Lower lobe of right lung (tissue), 2 donors: ENCODE measurements at regions not wholly inside any gene's neighbourhood (a gene's known extent, or its start where the extent isn't known, plus 50 kb on each side); places are given as distances from the start of the nearest gene placed in this dataset.

Source experiments
- ATAC-seq, 2 donors: fragments of 200-7000 bp; cut with Tn5 transposase; one replicate each; pipeline ENCODE4 v1.9.1; 2020 to 2022; ENCODE audit warnings: mild to moderate bottlenecking in 2 of 2, moderate library complexity in 2 of 2
- DNase-seq: peaks from one replicate; pipeline ENCODE4 v3.0.0-alpha.2; 2020
- H3K27ac ChIP-seq: fragments of 200-600 bp; one replicate; pipeline ENCODE4 v1.8.0; 2022
- H3K27me3 ChIP-seq: fragments of 200-600 bp; one replicate; pipeline ENCODE4 v1.8.0; 2022; ENCODE audit warnings: low read depth
- H3K36me3 ChIP-seq: fragments of 200-600 bp; one replicate; pipeline ENCODE4 v1.8.0; 2022; ENCODE audit warnings: mild to moderate bottlenecking
- H3K4me1 ChIP-seq: fragments of 200-600 bp; one replicate; pipeline ENCODE4 v1.8.0; 2022
- H3K4me3 ChIP-seq: fragments of 200-600 bp; one replicate; pipeline ENCODE4 v1.8.0; 2022; ENCODE audit warnings: mild to moderate bottlenecking
- H3K9me3 ChIP-seq: fragments of 200-600 bp; one replicate; pipeline ENCODE4 v1.8.0; 2022
- CTCF ChIP-seq: fragments of 200-600 bp; IDR thresholded peaks from one replicate; pipeline ENCODE4 v1.8.0; 2022; ENCODE audit warnings: antibody characterized with exemption, mild to moderate bottlenecking
- intact Hi-C: fragments of 100-400 bp; cut with DNase I; formaldehyde crosslinking; loops from one replicate; pipeline ENCODE4 v1.11.0; 2022
- donor health status: DM: no; HTN: yes; CAD: no; lungs with severe emphysema.

- no peak overlapping the region for H3K27ac ChIP-seq
- no peaks in the 10 kb centered on the region for H3K36me3 ChIP-seq
- DNase-seq (no peak), ATAC-seq (no peak)
- no peak for TF ChIP-seq CTCF
- peaks cover 5% of the 10 kb centered on the region for H3K27me3 ChIP-seq
- intact Hi-C loops = no loop called here
- no peaks in the 10 kb centered on the region for H3K4me1 ChIP-seq
- H3K4me3 ChIP-seq = no peak overlapping the region
- no peaks in the 10 kb centered on the region for H3K9me3 ChIP-seq
Measured at GRCh38 chr12:71011261-71011660, 90.7 kb upstream of the PTPRR start.

GRCh38 chr12:71010143-71010479 lies 89.6 kb upstream of the PTPRR start:
- no peaks in the 10 kb centered on the region for H3K4me1 ChIP-seq
- intact Hi-C loops = no loop called here
- H3K27me3 ChIP-seq = no peaks in the 10 kb centered on the region
- no peaks in the 10 kb centered on the region for H3K9me3 ChIP-seq
- no peak overlapping the region for H3K27ac ChIP-seq
- ATAC-seq (no peak), DNase-seq (no peak)
- H3K4me3 ChIP-seq = no peak overlapping the region
- H3K36me3 ChIP-seq = no peaks in the 10 kb centered on the region
- TF ChIP-seq CTCF = no peak

GRCh38 chr12:71009430-71010142 lies 89.0 kb upstream of the PTPRR start:
- DNase-seq = no peak
- no peaks in the 10 kb centered on the region for H3K9me3 ChIP-seq
- H3K27me3 ChIP-seq = no peaks in the 10 kb centered on the region
- H3K36me3 ChIP-seq = no peaks in the 10 kb centered on the region
- intact Hi-C loops = no loop called here
- no peak for ATAC-seq
- TF ChIP-seq CTCF = no peak
- H3K4me3 ChIP-seq = no peak overlapping the region
- H3K4me1 ChIP-seq = no peaks in the 10 kb centered on the region
- no peak overlapping the region for H3K27ac ChIP-seq

- no peak for ATAC-seq
- Histone ChIP-seq H3K27ac (no peak overlapping the region), H3K36me3 (no peaks in the 10 kb centered on the region), H3K9me3 (no peaks in the 10 kb centered on the region), H3K27me3 (no peaks in the 10 kb centered on the region), H3K4me1 (no peaks in the 10 kb centered on the region), H3K4me3 (no peak overlapping the region)
- no peak for DNase-seq
- intact Hi-C loops = no loop called here
- no peak for TF ChIP-seq CTCF
Measured at GRCh38 chr12:71008616-71009015, 88.1 kb upstream of the PTPRR start.

GRCh38 chr12:71007781-71008404 lies 87.4 kb upstream of the PTPRR start:
- no peaks in the 10 kb centered on the region for H3K4me1 ChIP-seq
- TF ChIP-seq CTCF = no peak
- no peak overlapping the region for H3K27ac ChIP-seq
- no peaks in the 10 kb centered on the region for H3K36me3 ChIP-seq
- no peaks in the 10 kb centered on the region for H3K27me3 ChIP-seq
- no peak for DNase-seq
- no peak overlapping the region for H3K4me3 ChIP-seq
- ATAC-seq = no peak
- H3K9me3 ChIP-seq = no peaks in the 10 kb centered on the region
- intact Hi-C loops = no loop called here
